Muscle of back (tissue), 3 donors: ENCODE measurements at regions not wholly inside any gene's neighbourhood (a gene's known extent, or its start where the extent isn't known, plus 50 kb on each side); places are given as distances from the start of the nearest gene placed in this dataset.

Source experiments
- DNase-seq, 3 donors: peaks; one replicate each; pipeline versions ENCODE4 v3.0.0 to v3.0.0-alpha.2; 2013

DNA sequence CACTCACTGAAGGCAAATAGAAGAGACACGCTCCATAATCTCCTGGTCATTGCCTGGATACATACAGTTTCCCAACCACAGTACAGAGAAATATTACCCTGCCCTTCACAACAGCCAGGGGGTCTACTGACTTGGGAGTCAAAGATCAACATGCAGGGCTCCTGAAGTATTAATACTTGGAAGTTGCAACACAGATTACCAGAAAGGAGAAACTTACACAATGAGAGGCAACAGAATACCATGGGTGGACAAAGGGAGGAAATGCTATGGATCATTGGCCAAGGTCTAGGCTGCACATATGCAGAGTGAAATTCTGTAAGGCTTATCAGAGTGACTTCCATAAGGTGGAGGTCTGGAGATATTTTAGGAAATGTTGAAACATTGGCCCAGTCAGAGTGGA lies 267.9 kb upstream of the FAT3 start:
- no peak for DNase-seq

DNA sequence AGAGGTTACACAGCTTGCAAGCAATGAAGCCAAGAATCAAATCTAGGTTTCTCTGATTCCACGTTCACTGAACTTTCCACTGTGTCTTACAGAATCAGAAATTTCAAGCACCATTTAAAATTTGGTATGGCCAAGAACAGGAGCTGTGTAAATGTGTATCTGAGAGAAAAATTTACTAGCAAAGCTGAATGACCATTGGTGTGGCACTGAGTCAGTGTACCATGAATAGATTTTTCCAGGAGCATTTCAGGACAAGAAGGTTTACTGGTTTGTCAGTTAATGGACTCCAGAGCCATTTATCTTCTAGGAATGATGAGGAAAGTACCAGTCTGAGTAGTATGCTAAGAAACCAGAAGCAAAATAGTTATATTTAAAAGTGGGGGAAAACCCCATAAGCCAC lies 269.4 kb upstream of the FAT3 start:
- DNase-seq: no peak

DNA sequence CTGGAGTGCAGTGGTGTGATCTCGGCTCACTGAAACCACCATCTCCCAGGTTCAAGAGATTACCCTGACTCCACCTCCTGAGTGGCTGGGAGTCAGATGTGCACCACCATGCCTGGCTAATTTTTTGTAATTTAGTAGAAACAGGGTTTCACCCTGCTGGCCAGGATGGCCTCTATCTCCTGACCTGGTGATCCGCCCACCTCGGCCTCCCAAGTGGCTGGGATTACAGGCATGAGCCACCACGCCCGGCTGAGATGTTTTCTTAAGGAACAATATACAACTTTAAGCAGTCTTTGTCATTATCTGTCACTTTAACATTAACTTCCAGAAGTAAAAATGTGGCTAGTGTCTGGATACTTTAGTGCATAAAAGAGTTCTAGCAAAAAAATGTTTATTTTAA lies 272.6 kb upstream of the FAT3 start:
- DNase-seq: no peak

GRCh38 chr11:91947215-91947820 lies 277.3 kb upstream of the FAT3 start:
- peak; percentile 33 to 66 (median 55) for DNase-seq

GRCh38 chr11:91946397-91946951 lies 278.1 kb upstream of the FAT3 start:
- no peak for DNase-seq

GRCh38 chr11:91935120-91935519 lies 289.5 kb upstream of the FAT3 start:
- no peak for DNase-seq

DNA sequence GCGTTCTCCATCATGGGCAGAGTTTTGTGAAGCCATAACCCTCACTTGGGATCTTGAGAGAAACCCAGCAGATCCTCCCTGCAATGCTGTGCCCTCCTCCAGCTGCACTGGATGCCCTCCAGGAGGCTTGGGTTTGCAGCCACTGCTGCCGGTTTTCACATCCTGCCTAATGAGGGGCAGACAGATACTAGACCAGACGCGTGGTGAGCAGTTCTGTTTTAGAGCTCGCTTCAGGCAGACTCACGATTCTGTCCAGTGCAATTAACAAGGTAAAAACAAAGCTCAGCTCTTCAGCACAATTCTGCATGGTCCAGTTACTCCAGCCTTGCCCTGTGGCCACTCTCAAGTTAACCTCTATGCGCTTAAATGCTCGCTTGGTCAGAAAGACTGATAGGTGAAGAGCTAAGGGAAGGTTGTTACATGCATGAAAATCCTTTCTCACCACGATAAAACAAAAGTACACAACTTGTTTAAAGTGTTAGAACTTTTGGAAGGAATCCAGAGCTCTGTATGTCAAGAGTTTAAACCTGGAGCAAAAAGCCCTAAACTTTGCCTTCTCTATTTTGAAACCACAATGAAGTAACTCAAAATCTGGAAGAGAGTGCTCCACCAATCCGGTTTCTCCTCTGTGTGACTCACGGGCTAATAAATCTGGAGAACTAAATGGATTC lies 292.3 kb upstream of the FAT3 start:
- DNase-seq: no peak

DNA sequence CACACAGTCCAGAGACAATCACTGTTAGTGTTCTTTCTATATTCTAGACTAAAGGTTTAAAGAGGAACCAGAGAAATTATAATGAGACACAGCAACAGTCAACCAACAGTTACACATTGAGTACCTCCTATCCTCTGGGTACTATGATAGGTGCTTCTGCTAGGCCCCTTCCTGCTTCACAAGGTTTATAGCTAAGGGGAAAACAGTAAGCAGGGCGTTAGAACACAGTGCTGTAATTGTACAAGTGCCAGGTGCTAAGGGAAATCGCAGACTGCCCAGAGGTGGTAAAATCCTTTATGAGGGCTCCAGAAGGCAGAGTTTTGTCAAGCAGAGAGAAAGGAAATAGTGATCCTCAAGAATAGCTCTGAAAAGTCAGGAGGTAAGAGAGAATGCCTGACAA lies 297.2 kb upstream of the FAT3 start:
- DNase-seq: no peak

GRCh38 chr11:91926965-91927364 lies 297.7 kb upstream of the FAT3 start:
- DNase-seq: peak; percentile 14 to 61 (median 42)

GRCh38 chr11:91922846-91923245 lies 301.8 kb upstream of the FAT3 start:
- DNase-seq: no peak

- no peak for DNase-seq
Measured at GRCh38 chr11:91921974-91922373, 302.6 kb upstream of the FAT3 start.

DNA sequence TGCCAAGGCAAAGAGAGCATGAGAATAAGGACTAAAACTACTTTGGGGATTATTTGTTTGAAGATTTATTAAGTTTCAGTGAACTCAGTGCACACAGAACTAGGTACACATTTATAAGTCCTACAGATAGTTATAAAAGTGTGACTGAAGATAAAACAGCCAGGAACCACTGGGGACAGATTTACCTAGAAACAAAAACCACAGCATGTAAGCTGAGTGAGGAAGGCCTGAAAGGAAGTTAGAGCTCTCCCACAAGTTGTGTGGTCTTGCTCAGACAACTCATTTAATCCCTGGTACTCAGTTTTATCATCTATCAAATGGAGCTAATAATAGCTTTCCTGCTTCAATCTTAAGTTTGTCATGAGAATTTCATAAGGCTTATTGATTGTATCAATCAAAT lies 311.2 kb upstream of the FAT3 start:
- no peak for DNase-seq

- no peak for DNase-seq
Measured at GRCh38 chr11:91912322-91912721, 312.3 kb upstream of the FAT3 start.

DNA sequence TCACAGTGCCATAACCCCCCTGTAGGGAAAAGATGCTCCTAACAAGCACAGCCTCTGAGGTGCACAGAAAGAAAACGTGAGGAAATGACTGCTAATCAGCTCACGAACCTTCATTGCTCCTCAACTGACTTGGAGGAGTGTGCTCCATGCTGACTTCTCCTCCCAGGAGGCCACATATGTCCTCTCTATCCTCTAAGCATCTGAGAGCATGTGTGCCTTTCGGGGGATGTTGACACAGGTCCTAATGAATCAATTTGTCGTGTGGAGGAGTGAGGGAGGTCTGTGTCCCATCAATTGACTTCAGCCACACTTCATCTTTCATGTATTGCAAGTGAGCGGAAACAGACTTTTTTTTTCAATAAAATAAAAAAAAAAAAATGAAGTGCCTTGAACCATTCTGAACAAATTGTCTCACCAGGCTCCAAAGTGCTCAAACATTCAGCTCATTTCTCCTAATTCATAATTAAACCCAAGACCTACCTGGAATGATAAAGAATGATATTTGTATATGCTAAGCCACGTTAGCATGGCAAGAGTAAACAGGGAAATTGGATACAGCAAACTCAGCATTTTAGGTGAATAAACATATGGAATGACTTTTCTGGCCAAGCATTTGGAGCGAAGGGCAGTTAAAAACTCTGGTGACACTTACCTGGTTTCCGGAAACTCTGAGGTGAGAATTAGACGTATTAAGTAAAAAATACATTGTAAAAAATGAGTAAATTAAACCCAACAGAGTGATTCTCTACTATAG lies 317.6 kb upstream of the FAT3 start:
- DNase-seq: no peak

DNA sequence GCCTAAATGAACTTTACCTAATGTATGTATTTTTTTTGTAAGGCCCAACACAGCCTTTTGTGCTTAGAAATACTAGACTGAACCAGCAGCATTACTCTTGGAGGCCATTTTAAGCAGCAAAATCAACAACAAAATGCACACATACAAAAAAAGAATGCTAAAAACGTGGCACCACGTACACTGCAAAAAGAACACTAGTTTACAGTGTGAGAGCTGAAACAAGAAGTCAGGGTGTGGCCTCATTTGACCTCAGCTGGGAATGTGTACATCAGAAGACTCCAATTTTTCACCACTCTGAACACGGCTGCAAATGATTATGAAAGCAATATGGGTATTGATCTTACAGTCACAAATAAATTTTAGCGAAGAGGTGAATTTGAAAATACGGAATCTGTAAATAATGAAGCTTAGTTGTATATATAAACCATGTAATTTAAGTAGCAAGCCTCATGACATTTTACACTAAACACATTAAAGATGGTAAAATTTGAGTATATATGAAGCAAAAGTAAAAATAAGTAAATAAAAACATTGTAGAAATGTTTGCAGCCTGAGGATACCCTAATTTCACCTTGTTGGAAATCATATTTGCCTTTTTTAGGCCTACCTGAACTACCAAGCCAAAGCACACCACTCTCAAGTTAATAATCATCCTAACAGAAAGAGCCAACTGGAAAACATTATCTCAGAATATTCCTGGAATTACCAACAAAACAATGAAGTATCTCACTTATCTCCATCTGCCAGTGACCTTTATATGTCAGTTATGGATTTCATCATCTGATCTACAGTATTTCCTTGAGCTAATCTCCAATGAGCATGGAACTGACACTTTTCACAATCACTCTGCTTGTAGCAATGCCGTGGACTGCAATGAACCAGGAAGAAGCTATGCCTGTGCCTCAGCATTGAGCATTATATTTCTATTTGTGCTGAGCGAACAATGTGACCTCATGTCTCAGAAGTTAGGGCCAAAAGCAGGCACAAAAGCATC lies 319.5 kb upstream of the FAT3 start:
- no peak for DNase-seq

DNA sequence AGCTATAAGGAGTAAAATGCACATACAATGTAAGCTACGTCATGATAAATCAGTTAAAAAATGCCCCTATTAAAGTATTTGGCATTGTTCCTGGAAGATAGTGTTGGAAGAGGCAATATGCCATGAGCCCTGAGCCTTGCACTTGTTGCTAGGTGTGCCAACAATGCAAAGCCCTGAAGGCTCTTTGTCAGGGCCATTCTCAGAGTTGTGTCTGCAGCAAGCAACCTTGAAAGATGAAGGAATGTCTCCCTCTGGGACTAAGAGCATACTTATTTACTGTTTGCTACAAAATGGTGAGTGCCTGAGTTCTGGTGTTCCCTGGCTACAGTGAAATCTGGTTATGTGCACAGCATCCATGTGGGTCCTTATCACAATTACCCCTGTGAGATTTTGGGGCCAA lies 322.3 kb upstream of the FAT3 start:
- no peak for DNase-seq

DNA sequence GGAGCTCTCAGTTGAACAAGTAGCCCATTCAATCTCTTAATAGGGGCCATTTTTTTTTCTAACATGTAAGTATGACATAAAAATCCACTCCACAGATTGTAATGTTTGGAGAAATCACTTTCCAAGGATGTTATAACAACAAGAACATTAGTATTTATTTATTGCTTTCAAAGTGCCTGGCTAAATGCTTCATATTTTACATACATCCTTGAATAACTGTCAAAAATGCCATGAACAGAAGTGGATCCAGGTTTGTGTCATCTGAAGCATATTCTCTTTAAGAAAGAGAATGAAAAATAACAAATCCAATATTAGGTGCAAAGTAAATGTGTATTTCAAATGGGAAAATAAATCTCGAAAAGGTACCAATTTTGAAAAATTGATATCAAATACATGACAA lies 344.0 kb upstream of the FAT3 start:
- DNase-seq: no peak

DNA sequence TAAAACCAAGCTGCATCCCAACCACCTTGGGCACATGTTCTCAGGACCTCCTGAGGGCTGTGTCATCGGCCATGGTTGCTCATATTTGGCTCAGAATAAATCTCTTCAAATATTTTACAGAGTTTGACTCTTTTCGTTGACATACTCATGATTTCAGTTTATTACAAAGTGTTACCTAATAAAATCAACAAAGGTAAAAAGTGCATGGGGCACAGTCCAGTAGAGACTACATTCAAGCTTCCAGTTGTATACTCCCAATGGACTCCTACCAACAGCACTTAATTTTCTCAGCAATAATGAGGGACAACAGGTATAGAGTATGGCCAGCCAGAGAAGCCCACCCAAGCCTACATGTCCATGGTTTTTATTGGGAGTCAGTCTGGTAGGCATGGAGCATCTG lies 347.9 kb upstream of the FAT3 start:
- no peak for DNase-seq

GRCh38 chr11:91872243-91872642 lies 352.4 kb upstream of the FAT3 start:
- DNase-seq: no peak

- no peak for DNase-seq
Measured at GRCh38 chr11:91871791-91872190, 352.8 kb upstream of the FAT3 start.

- no peak for DNase-seq
Measured at GRCh38 chr11:91871048-91871447, 353.6 kb upstream of the FAT3 start.

DNA sequence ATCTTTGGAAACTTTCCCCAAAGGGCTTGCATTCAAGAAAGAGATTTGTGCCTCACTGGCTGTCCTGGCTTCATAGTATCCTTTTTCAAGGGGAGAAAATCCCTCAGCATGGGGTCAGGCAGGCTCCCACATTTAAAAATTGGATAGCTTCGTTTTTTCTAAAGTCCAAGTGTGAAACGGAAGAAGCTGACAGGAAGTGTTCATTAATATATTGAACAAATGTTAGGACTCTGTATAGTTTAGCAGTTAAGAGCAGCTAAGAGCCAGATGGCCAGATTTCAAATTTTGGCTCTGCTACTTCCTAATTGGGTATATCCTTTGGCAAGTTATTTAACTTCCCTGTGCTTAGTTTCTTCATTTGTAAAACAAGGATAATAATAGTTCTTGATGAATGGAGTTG lies 354.9 kb upstream of the FAT3 start:
- DNase-seq: peak in 1 of 3 donors; percentile 44
